Tibial nerve (tissue), 4 donors: ENCODE measurements at regions not wholly inside any gene's neighbourhood (a gene's known extent, or its start where the extent isn't known, plus 50 kb on each side); places are given as distances from the start of the nearest gene placed in this dataset.

Experiments
- CTCF ChIP-seq, 5 experiments: fragments of 200-600 bp in 3 of 5; fragments of 450-650 bp in 2 of 5; sonication (generic) in 3 of 5; IDR thresholded peaks; one replicate each; pipeline ENCODE4 v1.5.1; 2016 to 2019; ENCODE audit warnings: antibody characterized with exemption in 5 of 5, mild to moderate bottlenecking in 3 of 5, moderate library complexity in 2 of 5
- EP300 ChIP-seq, 2 donors: sonication (generic); formaldehyde crosslinking; IDR thresholded peaks; one replicate each; pipeline ENCODE4 v1.6.1; 2017; ENCODE audit warnings: antibody characterized with exemption in 2 of 2, mild to moderate bottlenecking in 1 of 2
- POLR2A ChIP-seq, 2 donors: fragments of 450-650 bp; IDR thresholded peaks; one replicate each; pipeline ENCODE4 v1.6.1; 2017; ENCODE audit warnings: antibody characterized with exemption in 2 of 2, mild to moderate bottlenecking in 2 of 2, moderate library complexity in 2 of 2

DNA sequence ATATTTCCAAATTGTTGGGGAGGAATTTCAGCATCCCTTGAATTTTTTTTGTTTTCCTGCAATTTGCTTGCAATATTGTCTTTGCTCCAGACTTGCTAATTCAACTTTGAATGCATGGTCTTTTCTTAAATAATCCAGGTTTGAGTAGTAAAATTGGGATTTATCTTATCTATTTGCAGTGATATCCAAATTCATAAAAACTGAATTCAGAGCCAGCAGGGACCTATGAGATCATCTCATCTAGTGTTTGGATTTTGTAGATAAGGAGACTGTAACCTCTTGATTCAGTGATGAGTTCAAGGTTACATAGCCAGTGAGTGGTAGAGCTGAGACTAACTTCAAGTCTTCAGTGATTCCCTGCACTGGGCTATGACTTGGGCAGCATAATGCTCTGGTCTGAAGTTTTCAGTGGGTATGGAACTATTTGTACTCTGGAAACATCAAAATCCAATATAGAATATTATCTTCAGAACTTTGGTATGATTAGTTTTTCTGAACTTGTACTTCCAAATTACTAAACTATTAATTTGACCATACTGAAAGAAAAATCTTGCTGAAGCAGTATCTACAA lies 109.4 kb downstream of the DISP1 start:
- TF ChIP-seq POLR2A (IDR thresholded peaks at IDR 0.05): no peak
- no peak for TF ChIP-seq CTCF (IDR thresholded peaks at IDR 0.05)
- no peak for TF ChIP-seq EP300 (IDR thresholded peaks at IDR 0.05)
